HG02973 (cell line): ENCODE measurements at regions not wholly inside any gene's neighbourhood (a gene's known extent, or its start where the extent isn't known, plus 50 kb on each side); places are given as distances from the start of the nearest gene placed in this dataset.

Experiments
- ATAC-seq: cut with Tn5 transposase; IDR thresholded peaks from one replicate; pipeline ENCODE4 v1.9.1; 2021; ENCODE audit warnings: moderate library complexity; ENCODE audit not compliant: unreplicated experiment

DNA sequence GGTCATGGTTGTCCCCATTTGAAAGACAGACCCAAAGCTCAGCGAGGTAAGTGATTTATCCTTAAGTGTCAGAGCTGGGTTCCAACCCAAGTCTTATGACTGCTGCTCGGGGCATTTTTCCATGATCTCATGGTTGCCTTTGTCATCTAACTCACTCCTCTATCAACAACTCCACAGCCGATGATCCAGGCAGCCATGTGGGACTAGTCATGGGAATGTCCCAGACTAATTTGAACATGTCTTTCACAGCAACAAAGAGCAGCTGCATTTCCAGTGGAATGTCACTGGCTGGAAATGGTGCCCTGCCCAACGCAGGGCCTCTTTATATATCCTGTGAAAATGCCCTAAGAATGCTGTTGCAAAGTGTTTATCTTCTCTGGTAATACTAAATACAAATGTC lies 284.8 kb upstream of the PPARGC1A start:
- ATAC-seq = no peak

GRCh38 chr4:24172406-24172805 lies 282.6 kb upstream of the PPARGC1A start:
- ATAC-seq = no peak

DNA sequence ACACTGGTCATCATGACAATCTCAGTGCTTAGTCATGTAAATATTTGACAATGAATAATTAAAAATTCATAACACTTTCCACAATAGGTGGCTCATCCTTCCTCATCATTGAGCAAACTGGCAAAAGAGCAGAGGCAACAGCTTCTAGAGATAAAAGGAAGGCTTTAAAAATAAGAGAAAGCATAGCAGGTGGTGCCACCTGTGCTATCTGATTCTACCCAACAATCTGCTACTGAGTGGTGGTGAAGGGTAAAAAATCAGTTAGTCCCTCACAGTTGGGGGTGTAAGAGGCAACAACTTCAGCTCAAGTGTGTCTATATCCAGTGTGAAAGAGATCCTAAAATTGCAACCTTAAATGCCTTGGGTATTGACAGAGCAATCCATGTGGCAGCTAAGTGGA lies 280.1 kb upstream of the PPARGC1A start:
- ATAC-seq = no peak

GRCh38 chr4:24168658-24169057 lies 278.8 kb upstream of the PPARGC1A start:
- no peak for ATAC-seq

- ATAC-seq = no peak
These were observed 276.7 kb upstream of the PPARGC1A start for GRCh38 chr4:24166501-24166900.

DNA sequence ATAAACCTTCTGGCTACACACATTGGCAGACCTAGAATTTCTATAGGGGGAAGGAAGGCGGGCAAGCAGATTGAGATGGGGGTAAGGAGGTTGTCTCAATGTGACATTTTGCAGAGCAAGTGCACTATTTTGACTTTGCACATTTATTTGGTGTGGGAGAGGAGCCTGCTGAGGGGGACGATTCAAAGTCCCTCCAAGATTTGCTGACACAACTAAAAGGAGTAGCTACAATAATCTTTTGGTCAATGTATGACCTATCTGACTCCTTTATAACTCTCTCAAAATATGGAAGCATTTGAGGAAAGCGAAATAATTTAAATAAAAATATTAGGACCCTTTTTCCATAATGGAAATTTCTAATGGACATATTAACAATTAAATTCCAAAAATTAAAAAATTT lies 274.9 kb upstream of the PPARGC1A start:
- no peak for ATAC-seq

DNA sequence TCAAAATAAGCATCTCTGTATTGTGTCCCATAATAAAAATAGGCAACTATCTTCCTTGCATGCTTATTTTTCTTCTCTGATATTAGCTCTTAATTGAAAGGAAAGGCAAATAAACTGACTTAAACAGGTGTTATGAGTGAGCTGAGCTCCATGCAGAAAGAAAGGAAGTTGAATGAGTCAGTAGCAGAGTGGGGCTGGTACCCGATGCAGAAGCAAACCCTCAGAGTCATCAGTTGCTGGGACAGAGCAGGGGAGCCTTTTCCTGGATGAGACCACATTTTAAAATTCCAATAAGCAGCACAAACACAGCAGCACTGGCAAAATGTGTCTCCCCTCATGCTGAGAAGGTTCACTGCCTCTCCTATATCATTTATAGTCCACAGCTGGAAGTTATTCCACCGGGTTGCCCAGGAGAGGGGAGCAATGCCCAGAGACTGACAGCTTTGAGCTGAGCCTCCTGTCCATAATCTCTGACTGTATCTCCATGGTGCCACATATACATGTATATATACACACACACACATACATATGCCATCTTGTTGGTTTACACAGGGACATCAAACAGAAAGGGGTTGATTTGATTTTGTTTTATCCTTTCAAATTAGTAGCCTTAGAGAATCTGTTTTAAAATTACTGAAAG lies 274.3 kb upstream of the PPARGC1A start:
- no peak for ATAC-seq

DNA sequence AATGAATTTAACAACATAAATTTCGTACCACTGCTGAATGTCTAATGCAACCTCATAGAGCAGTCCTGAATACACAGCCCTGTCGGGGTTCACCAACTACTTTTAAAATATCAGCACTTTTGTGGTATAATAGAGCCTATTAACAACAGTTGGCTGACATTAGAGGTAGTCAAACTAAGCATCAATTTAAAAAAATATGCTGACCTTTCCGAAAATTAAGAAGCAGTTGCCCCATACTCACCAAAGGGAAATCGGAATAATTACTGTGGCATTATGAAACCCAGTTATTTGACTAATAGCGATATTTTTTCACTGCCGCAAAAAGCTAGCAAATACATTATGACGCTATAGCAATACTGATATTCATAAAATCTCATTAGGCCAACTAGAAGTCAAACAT lies 273.5 kb upstream of the PPARGC1A start:
- no peak for ATAC-seq

- ATAC-seq = no peak
These were observed 270.5 kb upstream of the PPARGC1A start for GRCh38 chr4:24160358-24160757.

DNA sequence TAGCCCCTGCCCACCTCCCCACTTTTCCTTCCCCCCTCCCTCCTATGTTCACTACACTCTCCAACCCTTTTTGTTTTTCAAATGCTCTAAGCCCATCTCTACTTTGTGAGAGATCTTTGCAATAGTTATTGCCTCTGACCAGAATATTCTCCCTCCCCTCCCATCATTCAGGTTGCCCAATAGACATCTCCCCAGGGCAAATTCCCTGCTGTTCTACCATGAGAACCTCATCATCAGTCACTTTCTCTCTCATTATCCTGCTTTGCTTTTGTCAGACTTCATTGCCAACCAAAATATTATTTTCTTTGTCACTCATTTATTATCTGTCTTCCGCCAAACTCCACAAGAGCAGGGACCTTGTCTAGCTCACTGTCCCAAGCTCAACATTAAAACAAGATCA lies 268.2 kb upstream of the PPARGC1A start:
- no peak for ATAC-seq

- ATAC-seq = no peak
These were observed 260.2 kb upstream of the PPARGC1A start for GRCh38 chr4:24150034-24150433.

- ATAC-seq = no peak
These were observed 256.3 kb upstream of the PPARGC1A start for GRCh38 chr4:24146127-24146526.

DNA sequence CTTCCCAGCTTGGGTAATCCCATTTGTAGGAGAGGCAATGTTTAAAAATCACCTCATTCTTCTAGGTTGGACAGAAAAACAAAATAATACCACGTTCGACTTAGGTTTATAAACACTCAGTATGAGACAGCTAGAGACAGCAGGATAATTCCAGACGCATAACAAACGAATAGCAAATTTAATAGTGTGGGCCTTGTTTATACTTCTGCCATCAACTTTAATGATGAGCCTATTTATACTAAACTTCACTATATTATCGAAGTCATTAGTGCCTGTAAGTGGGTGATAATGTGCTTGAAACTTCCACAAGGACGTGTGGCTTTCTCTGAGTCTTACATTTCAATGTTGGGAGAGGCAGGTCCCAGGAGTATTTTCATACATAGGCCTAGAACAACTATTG lies 255.7 kb upstream of the PPARGC1A start:
- ATAC-seq = no peak

DNA sequence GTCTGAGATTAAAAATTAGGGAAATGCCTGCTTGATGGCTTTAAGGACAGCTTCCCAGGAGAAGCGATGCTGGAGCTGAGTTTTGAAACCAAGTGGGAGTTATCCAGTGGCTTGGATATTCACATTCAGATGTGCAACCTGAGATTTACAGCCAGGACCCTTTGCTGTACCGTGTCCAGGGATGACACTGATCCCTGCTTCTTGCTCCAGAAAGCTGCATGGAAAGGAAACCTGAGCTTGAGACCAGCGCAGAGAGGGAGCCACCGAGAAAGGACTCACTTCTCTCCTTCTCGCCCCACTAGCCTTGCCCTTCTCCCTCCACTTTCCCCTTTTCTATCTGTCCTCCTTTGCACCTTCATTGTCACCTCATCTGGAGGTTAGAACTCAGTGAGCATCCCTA lies 254.5 kb upstream of the PPARGC1A start:
- no peak for ATAC-seq

GRCh38 chr4:24143741-24144140 lies 253.9 kb upstream of the PPARGC1A start:
- no peak for ATAC-seq

GRCh38 chr4:24141836-24142235 lies 252.0 kb upstream of the PPARGC1A start:
- no peak for ATAC-seq

DNA sequence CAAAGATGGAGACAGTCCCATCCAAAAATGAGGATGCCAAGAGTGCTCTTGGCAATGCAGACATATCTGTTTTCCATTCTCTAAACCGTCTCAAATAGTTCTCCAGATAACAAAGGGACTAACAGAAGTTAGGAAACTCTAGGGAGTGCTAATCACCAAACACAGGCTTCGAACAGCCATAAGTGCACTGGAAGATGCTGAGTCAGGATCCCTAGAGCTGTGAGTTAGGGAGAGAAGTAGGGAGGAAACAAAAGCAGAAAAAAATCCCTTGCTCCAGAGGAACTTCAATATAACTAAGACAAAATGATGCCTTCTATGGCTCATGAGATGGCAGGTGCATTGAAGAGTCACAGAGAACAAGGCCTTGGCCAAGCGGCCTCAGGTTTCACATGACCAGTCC lies 251.0 kb upstream of the PPARGC1A start:
- no peak for ATAC-seq

DNA sequence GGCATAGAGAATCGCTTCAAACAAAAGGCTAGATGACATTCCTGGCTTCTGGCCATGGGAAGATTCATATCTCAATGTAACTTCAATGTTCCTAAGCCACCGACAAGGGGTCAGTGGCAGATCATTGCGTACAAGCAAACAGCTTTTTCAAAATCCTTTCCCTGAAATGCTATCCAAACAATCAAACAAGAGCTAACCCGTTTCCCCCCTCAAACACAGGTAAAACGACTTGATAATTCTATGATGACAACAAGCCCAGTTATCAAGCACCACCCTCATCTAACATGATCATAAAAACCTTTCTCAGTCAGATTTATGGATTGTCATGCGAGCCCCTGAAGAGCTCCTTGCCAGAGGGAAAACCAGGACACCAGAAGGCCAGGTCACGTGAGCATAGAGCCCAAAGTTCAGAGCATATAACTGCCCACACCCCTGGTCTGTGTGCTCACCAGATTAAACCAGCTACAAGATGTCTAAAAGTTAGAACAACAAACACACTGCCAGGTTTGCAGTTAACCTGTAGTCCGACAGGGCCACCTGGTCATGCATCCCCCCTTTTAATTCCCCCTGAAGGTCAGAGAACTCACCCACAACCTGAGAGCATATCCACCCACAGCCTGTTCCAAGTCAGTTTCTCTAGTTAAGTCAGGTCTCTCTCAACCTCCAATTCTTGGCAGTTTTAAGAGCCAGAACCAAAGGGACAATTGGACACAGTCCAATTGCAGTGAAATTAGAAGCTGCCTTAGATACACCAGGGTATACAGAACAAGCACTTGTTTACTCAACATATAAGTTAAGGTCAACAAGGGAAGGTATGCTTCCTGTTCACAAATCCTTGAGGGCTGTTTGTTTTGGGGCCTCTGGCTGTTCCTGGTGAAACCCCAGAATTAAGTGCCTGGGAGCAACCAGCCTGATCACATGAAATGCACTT lies 248.1 kb upstream of the PPARGC1A start:
- ATAC-seq = no peak

DNA sequence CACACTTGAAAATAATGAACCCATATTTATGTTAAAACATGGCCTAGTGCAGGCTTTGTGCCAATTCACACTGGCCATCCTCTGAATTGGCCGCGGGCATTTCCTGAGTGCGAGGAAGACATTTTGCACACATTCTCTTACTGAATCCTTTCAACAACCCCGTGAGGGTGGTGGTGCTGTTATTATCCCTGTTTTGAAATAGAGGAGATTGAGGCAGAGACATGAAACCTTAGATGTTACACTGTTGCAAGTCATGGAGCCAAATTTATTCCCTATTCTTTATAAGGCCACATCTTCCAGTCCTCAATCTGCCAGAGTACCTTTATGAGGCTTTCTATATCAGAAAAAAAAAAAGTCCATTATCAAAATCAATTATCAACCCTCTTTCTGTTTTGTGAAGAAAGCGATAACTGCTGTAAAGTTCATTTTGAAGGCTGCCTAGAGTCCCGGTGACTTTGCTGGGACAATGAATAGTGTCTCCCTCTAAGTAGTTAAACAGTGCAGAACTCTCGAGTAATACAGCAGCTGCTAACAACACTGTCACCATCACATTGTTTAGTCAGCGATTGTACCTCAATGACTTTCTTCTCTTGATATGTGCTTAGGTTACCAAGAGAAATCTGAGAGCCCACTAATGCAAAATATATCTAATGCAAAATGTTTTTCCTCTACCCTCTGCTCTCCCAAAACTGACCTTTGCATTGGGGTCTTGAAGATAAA lies 242.3 kb upstream of the PPARGC1A start:
- ATAC-seq = no peak

GRCh38 chr4:24130637-24131036 lies 240.8 kb upstream of the PPARGC1A start:
- ATAC-seq = no peak

- no peak for ATAC-seq
These were observed 236.9 kb upstream of the PPARGC1A start for GRCh38 chr4:24126776-24127175.
